Fibroblast of peridontal ligament (primary cell): ENCODE measurements at regions not wholly inside any gene's neighbourhood (a gene's known extent, or its start where the extent isn't known, plus 50 kb on each side); places are given as distances from the start of the nearest gene placed in this dataset.

Source experiments
- DNase-seq: peaks from one replicate; pipeline ENCODE4 v3.0.0-alpha.2; 2010; ENCODE audit errors: extremely low read depth

DNA sequence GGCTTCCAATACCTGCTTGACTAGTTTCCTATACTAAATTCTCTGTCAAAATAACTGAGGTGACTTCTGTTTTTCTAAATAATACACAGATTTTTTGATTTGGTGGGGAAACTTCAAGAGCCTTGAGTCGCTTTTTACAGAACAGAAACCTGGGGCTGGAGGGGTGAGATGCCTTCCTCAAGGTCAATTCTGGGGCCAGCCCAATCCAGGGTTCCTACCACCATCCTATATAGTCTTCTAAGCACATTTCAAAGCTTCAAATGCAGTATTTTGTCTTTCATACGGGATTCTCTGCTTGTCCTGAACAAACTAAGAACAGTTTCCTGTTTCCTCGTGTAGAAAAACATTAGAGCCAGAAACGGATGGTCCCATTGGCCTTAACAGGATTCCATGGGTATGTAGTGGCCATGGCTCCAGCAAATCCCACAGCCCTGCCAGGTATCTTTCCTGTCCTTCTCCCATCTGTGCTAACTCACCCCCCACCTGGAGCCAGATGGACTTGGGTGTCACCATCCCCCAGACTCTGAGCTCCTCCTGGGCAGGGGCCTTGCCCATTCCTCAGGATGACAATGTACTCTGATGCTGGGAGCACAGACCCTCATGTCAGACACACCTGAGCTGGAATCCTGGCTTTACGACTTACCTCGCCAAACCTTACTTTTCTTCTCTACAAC lies 146.9 kb downstream of the KLF13 start:
- DNase-seq = no peak

DNA sequence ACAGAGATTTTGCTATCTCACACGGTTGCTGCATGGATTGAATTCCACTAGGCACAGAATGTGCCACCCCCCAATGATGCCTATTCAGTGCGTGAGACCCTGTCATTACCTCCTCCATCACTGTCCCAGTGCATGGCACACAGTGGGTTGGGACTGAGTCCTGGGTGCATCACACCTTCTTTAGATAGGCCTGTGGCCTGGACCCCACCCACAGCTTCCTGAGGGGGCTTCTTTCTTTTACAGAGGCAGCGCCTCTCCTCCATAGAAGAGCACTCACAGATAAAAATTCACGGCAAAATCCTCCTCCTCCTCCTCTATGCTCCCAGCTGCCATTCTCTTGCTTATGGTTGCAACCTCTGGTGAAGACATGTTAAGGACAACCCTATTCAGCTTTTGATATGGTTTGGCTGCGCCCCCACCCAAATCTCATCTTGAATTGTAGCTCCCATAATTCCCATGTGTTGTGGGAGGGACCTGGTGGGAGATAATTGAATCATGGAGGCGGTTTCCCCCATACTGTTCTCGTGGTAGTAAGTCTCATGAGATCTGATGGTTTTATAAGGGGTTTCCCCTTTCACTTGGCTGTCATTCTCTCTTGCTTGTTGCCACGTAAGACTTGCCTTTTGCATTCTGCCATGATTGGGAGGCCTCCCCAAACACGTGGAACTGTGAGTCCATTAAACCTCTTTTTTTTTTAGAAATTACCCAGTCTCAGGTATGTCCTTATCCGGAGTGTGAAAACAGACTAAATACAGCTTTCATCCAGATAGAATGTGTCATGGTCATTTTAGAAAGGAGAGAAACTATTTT lies 147.6 kb downstream of the KLF13 start:
- DNase-seq = no peak

DNA sequence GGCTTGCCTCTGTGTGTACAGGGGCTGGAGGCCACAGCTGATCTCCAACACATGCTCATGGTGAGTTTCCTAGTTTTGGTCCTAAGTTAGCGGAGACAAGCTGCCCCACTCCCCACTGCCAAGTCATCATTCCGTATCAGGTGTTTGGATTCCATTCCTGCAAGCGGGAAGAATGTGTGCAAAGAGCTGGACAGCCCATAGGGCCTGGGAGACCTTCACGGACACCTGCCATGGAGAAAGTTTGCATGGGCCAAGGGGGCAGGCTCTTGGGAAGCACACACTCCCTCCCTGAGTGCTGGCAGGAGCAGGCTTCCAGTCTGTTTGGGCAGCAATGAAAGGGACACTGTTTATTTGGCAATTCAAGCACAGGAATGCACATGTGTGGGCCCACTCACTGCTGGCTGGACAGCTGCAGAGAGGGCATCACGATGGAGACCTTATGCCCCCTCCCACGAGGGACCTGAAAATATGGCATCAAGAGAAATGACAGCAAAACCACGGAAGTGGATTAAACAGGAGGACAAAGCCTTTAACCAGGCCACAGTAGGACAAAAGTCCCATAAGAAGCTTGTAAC lies 149.7 kb downstream of the KLF13 start:
- no peak for DNase-seq

DNA sequence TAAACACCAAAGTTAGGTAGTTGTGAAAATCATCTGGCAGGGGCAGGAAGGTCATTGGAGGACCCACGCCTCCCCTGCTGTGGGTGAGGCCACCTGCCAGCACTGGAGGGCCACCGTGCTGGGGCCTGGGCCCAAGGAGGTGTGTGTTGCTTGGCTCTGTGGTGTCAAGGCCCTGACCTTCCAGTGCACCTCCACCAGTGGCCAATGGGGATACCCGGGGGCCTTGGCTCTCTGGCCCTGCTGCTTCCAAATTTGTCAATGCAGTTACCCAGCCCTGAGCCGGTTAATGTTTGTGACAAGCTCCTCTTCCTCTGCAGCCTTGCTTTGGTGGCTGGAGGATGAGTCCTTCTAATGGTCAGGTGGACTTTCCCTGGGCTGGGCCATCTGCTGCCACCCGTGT lies 150.2 kb downstream of the KLF13 start:
- no peak for DNase-seq

DNA sequence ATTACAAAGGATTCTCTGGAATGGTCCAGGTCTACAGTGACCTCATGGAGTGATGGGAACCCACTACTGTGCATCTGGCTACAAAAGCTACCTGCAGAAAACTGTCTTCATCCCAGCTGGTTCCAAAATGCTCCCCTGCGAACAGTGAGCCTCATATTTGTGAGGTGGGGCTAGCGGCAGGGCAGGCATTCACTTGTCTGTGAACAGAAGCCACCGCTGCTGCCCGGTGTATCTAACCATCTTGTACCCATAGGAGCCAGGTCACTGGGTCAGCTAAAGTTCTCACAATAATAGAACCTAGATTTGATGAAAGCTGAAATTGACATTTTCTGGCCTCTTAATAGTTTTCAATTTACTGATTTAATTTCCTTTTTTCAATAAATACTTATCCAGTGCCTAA lies 150.7 kb downstream of the KLF13 start:
- no peak for DNase-seq

DNA sequence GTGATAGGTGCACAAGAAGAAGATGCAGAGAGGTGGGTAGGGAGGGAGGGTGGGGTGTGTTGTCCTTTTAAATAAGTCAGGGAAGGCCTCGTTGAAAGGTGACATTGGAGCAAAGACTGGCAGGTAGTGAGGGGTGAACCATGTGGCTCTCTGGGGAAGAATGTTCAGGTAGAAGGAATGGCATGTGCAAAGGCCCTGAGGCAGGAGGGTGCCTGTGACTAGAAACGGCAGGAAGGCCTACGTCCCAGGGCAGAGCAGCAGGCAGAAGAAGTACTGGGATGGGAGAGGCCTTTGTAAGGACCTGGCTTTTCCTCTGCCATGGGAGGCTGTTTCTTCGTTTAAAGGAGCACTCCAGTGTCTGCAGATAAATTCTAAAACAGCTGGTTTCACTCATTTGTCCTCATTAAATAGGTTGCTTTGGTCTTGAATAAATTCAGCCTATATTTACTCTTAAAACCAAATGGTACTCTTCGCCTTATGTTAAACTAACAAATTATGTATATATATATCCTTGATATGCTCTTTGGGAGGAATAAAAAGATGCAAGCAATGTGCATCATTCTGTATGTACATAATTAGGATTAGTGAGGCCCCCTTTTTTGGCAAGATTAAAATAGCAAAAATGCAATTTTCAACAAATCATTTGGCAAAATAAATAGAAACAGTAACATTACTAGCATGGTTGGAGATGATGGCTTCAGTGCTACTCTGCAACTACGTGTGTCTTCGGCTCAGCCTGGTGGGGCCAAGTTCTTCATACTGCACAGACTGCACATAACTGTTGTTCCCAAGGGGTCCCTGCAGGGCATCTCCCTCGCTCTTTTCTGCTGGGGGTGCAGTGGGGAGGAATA lies 151.4 kb downstream of the KLF13 start:
- no peak for DNase-seq

DNA sequence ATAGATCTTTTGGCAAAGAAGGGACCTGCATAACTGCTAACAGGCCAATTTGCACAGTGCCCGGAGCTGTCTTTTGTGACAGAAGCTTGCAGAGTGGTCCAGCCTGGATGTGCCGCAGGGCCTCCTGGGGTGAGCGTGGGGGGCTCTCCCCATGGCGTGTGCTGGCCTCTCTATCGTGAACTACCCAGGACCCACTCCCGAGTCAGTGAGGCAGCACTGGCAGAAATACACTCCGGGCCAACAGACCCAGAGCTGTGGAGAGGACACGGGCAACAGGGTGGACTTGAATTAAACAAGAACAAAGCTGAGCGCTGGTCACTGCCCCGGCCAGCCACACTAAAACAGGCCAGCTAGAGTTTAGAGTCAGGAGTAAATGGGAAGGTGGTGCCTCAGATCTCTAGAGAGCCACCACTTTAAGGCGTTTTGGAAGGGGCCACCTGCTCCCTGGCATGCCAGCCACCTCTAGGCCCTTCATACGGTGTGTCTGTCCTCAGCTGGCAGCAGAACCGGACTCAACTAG lies 152.1 kb downstream of the KLF13 start:
- DNase-seq = no peak

DNA sequence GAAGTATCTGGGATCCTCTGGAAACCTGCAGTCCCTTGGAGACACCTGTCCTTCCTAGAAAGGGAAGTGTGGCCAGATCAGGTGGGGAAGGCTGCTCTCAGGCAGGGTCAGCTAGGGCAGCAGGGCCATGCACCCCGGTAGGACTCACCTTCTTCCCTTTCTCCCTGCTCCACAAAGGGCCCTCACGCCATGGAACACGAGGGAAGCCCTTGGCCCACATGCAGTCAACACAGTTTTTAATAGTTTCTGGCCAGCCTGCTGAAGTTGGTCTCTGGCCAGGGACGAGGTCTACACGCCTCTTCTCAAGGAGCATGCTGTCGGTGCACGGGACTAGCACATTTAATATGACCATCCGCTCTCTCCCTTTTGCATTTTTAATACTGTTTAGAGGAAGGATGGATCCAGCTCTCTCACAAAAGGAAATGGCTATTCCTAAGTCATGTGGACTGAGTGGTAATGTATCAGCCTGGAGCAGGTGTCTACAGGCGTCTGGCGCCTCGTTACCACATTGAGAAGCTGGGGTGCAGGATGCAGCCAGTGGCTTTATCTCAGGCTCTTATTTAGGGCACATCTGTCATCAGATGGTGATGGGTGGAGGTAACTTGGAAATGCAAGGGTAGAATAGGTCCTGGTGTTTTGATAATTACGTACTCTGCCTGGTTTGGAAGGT lies 153.9 kb downstream of the KLF13 start:
- DNase-seq = no peak

DNA sequence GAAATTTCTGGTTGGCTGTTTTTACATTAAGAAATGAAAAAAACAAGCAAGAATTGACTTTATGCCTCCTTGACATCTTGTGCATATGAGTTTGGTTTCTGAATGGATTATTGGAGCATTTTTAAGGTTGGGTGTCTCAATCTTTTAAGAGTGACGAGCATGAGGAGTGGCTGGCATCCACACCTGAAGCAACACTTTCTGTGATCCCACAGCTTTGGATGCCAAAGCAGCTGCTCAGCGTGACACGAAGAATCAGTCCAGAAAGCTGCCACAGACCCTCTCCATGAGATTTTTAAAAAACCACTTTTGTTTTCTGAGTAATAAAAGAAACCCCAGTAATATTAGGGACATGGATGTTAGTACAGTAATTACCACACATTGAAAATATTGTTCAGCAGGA lies 154.5 kb downstream of the KLF13 start:
- no peak for DNase-seq

DNA sequence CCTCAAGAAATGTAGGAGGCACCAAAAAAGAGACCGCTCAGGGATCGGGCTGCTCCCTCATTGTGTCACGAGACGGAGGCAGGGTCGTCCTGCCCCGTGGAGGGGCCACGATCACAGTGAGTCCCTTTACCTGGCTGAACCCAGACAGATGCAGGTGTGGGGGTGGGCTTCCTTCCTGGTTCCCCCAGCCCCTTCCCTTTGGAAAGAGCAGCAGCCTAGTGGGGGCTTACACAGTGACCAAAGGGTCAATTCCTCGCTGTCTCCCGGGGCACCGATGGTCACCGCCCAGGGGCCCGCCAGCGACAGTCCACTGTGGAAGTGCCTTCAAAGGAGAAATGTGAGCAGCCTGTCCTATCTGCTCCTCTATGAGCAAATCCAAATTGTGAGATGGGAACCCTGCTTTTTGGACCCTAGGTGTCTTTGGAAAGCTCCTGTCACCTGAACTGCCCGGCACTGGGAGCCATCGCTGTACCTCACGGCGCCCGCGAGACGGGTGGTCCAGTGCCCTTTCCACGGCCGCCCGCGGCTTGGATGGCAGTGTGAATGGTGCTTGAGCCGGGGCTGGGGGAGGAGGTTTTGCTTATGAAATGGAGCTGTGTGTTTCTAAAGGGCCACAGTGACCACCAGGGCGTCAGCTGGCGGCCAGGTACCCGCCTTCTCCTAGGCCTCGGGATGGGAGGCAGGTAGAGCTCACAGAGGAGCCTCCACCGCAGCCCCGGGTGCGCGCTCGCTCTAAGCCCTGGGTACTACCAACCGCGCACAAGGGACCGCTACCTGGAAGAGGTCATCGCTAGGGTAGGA lies 155.7 kb downstream of the KLF13 start:
- DNase-seq = no peak

DNA sequence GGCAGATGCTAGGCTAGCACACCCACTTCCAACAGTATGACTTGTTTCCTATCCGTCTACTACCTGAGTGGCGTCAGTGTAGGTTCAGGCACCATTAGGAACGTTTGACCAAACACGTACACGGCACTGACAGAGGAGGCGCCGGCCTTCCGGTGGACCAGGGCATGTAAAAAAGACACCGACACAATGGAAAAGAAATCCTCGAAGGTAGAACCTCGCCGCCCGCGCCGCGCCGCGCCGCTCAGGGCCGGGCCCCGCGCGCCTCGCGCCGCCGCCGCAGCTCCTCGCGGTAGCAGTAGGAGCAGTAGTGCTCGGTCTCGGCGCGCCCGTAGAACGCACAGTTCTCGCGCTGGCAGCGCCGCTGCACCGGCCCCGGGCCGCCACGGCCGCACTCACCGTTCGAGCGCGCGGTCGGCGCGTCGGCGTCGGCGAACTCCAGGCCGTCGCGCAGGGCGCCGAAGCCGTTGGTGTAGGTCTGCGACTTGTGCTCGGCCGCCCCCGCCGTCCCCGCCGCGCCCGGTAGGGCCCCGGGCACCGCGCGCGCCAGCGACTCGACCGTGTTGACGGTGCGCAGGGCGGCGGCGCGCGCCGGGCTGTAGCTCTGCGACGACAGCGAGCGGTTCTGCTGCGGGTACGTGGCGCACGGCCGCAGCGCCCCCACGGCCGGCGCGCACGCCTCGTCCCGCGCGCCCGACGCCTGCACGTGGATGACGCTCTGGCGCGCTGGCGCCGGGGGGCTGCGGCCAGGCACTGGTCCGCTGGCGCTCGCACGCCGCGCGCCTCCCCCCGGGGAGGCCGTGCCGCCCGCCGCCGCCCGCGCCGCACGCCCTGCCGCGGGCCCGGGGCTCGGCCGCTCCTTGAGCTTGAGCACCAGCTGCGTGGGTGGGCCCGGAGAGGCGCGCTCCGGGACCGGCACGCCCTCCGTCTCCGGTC lies 156.7 kb downstream of the KLF13 start:
- no peak for DNase-seq

DNA sequence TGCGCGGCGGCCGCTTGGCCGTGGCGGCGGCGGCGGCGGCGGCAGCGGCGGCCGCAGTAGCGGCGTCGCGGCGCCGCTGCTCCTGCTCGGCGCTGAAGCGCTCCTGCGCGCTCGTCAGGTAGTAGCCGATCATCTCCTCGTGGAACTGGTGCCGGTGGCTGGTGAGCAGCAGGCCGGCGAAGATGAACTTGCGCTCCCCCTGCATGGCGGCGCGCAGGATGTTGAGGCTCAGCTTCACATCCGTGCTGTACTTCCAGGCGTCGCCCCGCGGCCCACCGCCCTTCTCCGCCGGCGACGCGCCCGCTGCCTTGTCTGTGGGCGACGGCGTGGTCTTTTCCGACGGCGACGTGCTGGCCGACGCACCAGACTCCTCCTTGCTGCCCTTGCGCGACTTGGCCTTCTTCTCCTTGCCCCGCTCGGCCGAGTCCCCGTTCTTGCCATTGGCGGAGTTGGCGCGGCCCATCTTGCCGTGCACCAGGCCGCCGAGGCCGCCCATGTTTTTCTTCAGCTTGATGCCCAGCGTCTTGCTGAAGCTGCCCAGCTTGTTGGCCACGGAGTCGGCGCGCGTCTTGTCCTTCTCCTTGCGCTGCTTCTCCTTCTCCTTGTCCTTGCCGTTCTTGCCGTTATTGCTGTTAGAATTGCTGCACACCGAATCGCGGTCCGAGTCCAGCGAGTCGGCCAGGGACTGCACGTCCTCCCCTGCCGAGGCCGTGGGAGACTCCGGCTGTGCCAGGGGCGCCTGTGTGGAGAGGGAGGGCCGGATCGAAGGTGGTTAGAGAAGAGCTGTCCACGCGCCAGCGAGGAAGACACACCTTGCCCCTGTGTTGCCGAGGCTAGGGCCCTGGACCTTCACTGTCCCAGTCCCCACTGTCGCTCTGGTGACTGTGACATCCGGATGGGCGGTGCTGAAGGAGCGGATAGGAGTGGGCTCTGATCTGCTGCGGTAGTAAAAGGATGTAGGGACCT lies 157.6 kb downstream of the KLF13 start:
- no peak for DNase-seq

DNA sequence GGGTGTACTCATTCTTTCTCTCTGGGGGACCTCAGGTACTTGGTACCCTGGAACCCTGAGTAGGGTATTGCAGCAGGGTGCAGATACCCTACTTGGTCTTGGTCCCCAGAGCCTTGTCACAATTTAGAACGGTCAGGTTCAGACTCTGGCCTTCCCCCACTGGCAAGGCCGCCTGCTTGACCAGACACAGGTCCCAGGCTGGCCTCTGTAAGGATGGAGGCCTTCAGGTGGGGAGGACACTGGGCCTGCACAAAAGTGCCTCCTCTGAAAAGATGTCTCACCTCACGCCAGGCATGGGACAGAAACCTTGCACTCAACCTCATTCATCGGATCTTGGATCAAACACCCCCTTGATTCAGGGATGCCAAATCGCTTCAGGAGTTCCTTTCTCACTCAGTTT lies 158.4 kb downstream of the KLF13 start:
- DNase-seq = no peak

DNA sequence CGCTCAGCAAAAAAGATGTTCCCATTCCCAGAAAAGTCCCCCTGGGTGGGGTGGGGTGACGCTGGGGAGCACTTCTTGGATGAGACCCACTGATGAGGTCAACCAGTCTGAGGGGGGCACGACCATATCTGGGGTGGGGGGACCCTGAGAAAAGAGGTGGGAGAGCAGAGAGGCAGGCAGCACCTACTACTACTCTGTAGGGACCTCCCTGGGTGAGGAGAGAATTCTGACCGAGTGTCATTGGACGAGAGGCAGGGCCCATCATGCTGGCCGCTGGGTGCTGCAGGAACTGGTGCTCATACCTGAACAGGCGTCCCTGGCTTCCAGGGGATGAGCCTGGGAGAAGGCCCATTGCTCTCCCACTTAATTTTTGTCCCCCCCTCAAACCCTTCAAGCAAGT lies 158.8 kb downstream of the KLF13 start:
- DNase-seq = no peak

DNA sequence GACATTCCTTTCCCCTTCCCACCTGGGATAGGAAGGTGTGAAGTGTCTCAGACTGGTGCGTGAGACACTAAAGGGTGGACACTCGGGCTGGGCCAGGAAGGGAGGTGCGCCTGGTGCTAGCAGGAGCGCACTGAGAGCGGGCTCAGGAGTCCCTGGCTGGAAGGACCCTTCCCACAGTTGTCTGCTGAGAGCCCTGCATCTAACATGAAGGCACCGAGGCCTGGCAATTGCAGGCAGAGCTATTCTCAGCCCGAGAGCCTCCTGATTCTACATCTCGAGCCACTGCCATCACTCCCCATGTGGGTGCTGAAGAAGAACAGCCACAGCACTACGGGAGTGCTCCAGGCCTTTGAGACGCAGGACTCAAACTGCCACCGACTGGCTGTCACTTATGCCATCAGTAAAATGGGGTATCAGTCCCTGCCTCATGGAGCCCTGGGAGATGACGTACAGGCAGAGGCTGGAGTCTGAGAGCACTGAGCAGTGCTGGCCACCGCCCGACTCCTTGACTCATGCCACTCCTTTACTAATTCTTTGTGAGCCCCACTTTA lies 159.4 kb downstream of the KLF13 start:
- DNase-seq = no peak

DNA sequence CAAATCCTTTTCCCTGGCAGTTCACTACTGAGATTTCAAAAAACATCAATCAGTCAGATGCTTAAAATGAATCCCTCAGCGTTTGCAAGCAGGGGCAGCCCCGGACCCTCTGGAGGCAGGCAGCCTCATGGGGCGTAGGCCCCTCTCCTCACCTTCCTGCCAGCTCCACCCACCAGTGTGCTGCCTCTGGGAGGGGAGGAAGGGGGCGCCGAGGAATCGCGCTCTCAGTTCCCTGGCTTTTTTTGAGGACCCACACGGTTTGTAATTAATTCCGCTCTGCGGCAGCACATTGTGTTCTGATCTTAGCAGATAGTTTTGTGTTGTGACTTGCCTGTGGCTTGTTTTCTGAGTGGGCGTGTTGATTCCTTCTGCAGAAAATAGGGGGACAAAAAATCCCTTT lies 159.9 kb downstream of the KLF13 start:
- DNase-seq = no peak

DNA sequence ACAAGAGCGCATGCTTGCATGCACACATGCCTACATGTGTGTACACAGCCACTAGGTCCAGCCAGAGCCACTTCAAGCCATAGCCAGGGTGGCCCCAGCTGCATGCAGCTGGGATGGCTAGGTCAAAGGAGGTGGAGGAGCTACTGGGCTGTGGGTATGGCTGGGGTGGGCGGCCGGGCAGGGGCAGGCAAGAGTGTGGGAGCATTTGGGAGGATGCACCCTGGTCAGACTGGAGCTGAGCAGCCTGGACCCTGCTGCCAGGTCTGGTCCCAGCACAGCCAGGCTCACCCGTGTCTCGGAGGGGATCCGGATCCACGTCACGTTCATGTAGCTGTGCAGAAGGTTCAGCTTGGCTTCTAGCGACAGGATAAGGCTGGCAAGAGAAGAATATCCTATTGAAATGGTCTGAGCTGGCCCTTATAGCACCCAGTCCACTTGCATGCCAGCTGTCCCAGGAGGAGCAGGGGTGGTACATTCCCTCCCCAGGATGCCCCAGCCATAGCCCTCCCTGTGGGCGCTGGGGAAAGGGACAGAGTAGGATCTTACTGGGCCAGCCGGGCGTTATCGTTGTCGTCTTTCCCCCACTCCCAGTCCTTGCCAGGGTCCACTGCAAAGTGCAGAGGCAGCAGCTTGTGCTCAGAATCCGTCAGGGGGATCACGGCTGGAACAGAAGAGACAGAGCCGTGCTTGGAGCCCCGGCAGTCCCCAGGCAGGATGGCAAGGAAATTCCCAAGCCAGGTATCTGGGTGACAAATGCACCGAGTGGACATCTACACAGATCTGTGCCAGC lies 160.5 kb downstream of the KLF13 start:
- no peak for DNase-seq
